ENCODE measurements at regions not wholly inside any gene's neighbourhood (a gene's known extent, or its start where the extent isn't known, plus 50 kb on each side); places are given as distances from the start of the nearest gene placed in this dataset.

- TF ChIP-seq, protein P1, sequence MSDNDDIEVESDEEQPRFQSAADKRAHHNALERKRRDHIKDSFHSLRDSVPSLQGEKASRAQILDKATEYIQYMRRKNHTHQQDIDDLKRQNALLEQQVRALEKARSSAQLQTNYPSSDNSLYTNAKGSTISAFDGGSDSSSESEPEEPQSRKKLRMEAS (IDR thresholded peaks at IDR 0.05) = no peak
- no peak for TF ChIP-seq RXRA (IDR thresholded peaks at IDR 0.05; ENCODE audit: insufficient read depth, low read depth, low read length)
- no peak for TF ChIP-seq KDM5A (IDR thresholded peaks at IDR 0.05; ENCODE audit: low read length)
- no peak for TF ChIP-seq SIX5 (IDR thresholded peaks at IDR 0.05; ENCODE audit: low read depth, low read length)
- TF ChIP-seq SRF (IDR thresholded peaks at IDR 0.05; ENCODE audit: low read depth, low read length) = no peak
- TF ChIP-seq EZH2 (IDR thresholded peaks at IDR 0.05; ENCODE audit: low read depth, low read length, severe bottlenecking) = no peak
- no peak for TF ChIP-seq GTF2F1 (IDR thresholded peaks at IDR 0.05; ENCODE audit: borderline replicate concordance, low read depth, low read length)
- TF ChIP-seq CTCF (IDR thresholded peaks at IDR 0.05; ENCODE audit: control extremely low read depth in 1 of 3, insufficient read depth in 1 of 3, low read depth in 1 of 3, low read length in 3 of 3) = no peak
- TF ChIP-seq CHD2 (IDR thresholded peaks at IDR 0.05; ENCODE audit: low read length) = no peak
- TF ChIP-seq, protein P2, sequence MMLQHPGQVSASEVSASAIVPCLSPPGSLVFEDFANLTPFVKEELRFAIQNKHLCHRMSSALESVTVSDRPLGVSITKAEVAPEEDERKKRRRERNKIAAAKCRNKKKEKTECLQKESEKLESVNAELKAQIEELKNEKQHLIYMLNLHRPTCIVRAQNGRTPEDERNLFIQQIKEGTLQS (IDR thresholded peaks at IDR 0.05; ENCODE audit: insufficient read depth, low read depth, low read length) = no peak
- TF ChIP-seq POU5F1 (IDR thresholded peaks at IDR 0.05; ENCODE audit: low read depth, low read length) = no peak
- TF ChIP-seq SP1 (IDR thresholded peaks at IDR 0.05; ENCODE audit: low read depth, low read length) = no peak
Observed at GRCh38 chr14:90460136-90460535, 63.3 kb downstream of the CALM1 start.
